ENCODE measurements at regions not wholly inside any gene's neighbourhood (a gene's known extent, or its start where the extent isn't known, plus 50 kb on each side); places are given as distances from the start of the nearest gene placed in this dataset.

GRCh38 chr18:22349966-22350365 lies 67.7 kb downstream of the CTAGE1 start:
- no peak for TF ChIP-seq CTCF (IDR thresholded peaks at IDR 0.05)
- TF ChIP-seq POLR2A (IDR thresholded peaks at IDR 0.05), result no peak

Measured in uterus (tissue), 2 donors.